Prostate gland (tissue), 2 donors: ENCODE measurements at regions not wholly inside any gene's neighbourhood (a gene's known extent, or its start where the extent isn't known, plus 50 kb on each side); places are given as distances from the start of the nearest gene placed in this dataset.

ENCODE experiments used
- DNase-seq: peaks from one replicate; pipeline ENCODE4 v3.0.0-alpha.2; 2019; ENCODE audit warnings: low spot score
- H3K27ac ChIP-seq, 2 donors: fragments of 200-600 bp; sonication (generic); 2 replicates each; pipeline ENCODE4 v1.5.1; 2017 to 2019
- H3K27me3 ChIP-seq: fragments of 200-600 bp; sonication (generic); replicated peaks from 2 replicates; pipeline ENCODE4 v1.5.1; 2019; ENCODE audit not compliant: insufficient read depth
- H3K36me3 ChIP-seq, 2 donors: fragments of 200-600 bp; sonication (generic); 1 replicate in 1 of 2; 2 replicates in 1 of 2; pipeline versions ENCODE4 v1.5.1 to v1.8.1; 2017 to 2019
- H3K4me1 ChIP-seq: fragments of 200-600 bp; sonication (generic); replicated peaks from 2 replicates; pipeline ENCODE4 v1.5.1; 2019
- H3K4me3 ChIP-seq, 2 donors: fragments of 200-600 bp; sonication (generic); 2 replicates each; pipeline ENCODE4 v1.5.1; 2017 to 2019
- H3K9me3 ChIP-seq: fragments of 200-600 bp; sonication (generic); 2 replicates; pipeline ENCODE4 v1.5.1; 2017
- CTCF ChIP-seq, 4 experiments: fragments of 200-600 bp in 2 of 4; fragments of 450-650 bp in 2 of 4; sonication (generic) in 2 of 4; IDR thresholded peaks; 1 replicate in 3 of 4; 2 replicates in 1 of 4; pipeline ENCODE4 v1.5.1; 2016 to 2019; ENCODE audit warnings: antibody characterized with exemption in 4 of 4, mild to moderate bottlenecking in 2 of 4, moderate library complexity in 2 of 4
- POLR2A ChIP-seq: fragments of 450-650 bp; IDR thresholded peaks from one replicate; pipeline ENCODE4 v1.6.1; 2016; ENCODE audit warnings: antibody characterized with exemption, mild to moderate bottlenecking
- POLR2AphosphoS5 ChIP-seq: sonication (generic); formaldehyde crosslinking; IDR thresholded peaks from one replicate; pipeline ENCODE4 v1.6.1; 2017; ENCODE audit warnings: antibody characterized with exemption
- WGBS: methylation state at CpG from one replicate; pipeline ENCODE4 v1.1.5; 2018; 5-methylcytosine and 5-hydroxymethylcytosine counted together
- intact Hi-C: fragments of 100-400 bp; cut with DNase I; formaldehyde crosslinking; loops from one replicate; pipeline ENCODE4 v1.14.2; 2022

DNA sequence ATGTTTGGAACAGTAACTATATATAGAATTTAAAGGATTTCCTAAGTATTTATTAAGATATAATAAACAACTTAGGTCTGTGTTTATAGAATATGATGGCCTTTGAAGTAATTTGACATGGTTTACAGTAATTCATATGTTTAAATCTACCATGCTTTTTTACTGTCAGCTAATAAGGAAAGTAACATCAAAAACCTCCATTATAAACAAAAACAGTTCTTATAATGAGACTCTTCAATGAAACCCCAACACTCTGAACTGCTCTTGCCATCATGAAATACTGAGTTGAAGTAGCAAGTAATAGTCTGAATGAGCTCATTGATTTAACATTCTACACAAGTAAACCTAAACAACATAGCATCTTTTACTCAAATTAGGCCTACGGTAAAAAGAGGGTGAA is 1236.5 kb downstream of the FSTL5 start:
- no peaks in the 10 kb centered on the region for H3K27me3 ChIP-seq
- no peaks in the 10 kb centered on the region for H3K36me3 ChIP-seq
- TF ChIP-seq CTCF (IDR thresholded peaks at IDR 0.05) (no peak), POLR2AphosphoS5 (no peak), POLR2A (no peak)
- intact Hi-C loops, result no loop called here
- no peak overlapping the region for H3K4me3 ChIP-seq
- H3K9me3 ChIP-seq, result no peaks in the 10 kb centered on the region
- H3K4me1 ChIP-seq, result no peaks in the 10 kb centered on the region
- DNase-seq, result no peak
- no peak overlapping the region for H3K27ac ChIP-seq
- WGBS, result 84% methylated on average over 1 of the region's 1 CpG

- TF ChIP-seq POLR2A (no peak), CTCF (IDR thresholded peaks at IDR 0.05) (no peak), POLR2AphosphoS5 (no peak)
- no peak overlapping the region for H3K27ac ChIP-seq
- 77% methylated on average over 3 of the region's 3 CpGs for WGBS
- no peaks in the 10 kb centered on the region for H3K4me1 ChIP-seq
- H3K27me3 ChIP-seq, result no peaks in the 10 kb centered on the region
- intact Hi-C loops, result no loop called here
- H3K9me3 ChIP-seq, result no peaks in the 10 kb centered on the region
- H3K4me3 ChIP-seq, result no peak overlapping the region
- no peak for DNase-seq
- no peaks in the 10 kb centered on the region for H3K36me3 ChIP-seq
These were observed 1235.3 kb downstream of the FSTL5 start for GRCh38 chr4:160928482-160928881.

DNA sequence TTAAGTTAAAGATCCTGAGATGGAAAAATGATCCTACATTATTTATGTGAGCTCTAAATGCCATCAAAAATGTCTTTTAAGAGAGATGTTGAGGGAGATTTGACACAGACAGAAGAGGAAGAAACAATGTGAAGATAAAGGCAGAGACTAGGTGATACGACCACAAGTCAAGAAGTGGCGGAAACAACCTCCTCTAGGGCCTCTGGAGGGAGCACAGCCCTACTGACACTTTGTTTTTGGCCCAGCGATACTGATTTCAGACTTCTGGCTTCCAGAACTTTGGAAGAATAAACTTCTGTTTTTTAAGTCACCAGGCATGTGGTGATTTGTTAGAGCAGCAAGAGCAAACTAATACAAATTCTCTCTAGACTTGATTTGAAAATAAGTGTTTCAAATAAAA is 1216.1 kb downstream of the FSTL5 start:
- intact Hi-C loops, result no loop called here
- Histone ChIP-seq H3K9me3 (no peaks in the 10 kb centered on the region), H3K4me3 (no peak overlapping the region), H3K36me3 (no peaks in the 10 kb centered on the region), H3K27me3 (no peaks in the 10 kb centered on the region), H3K4me1 (no peaks in the 10 kb centered on the region), H3K27ac (no peak overlapping the region)
- DNase-seq, result no peak
- TF ChIP-seq POLR2A (no peak), CTCF (IDR thresholded peaks at IDR 0.05) (no peak), POLR2AphosphoS5 (no peak)
- 72% methylated on average over 3 of the region's 3 CpGs for WGBS

DNA sequence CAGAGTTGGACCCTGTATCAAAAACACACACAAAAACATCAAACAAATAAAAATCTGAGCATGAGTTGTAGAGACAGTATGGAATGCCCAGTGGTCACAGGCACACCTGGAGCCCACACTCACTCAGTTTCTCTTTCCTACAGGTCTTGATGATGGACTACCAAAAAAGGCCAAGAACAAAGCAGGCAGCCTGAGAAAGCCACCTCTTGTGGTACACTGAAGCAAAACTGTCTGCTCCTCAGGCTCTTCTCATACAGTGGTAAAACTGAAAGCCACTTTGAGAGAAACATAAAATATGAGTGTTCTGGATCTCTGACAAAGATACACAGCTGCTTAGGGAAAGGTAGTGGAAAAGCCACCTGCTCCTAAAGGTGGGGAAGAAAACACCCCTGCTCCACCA is 1206.9 kb downstream of the FSTL5 start:
- Histone ChIP-seq H3K27me3 (no peaks in the 10 kb centered on the region), H3K4me1 (no peaks in the 10 kb centered on the region), H3K27ac (no peak overlapping the region), H3K4me3 (no peak overlapping the region), H3K36me3 (no peaks in the 10 kb centered on the region), H3K9me3 (no peaks in the 10 kb centered on the region)
- no peak for TF ChIP-seq POLR2A
- no peak for TF ChIP-seq CTCF (IDR thresholded peaks at IDR 0.05)
- TF ChIP-seq POLR2AphosphoS5, result no peak
- intact Hi-C loops, result no loop called here
- DNase-seq, result no peak

- WGBS, result 38% methylated on average over 1 of the region's 1 CpG
These were observed 1193.9 kb downstream of the FSTL5 start for GRCh38 chr4:160969925-160970324.

More at GRCh38 chr4:160969925-160970324, 1193.9 kb downstream of the FSTL5 start:
- Histone ChIP-seq H3K36me3 (no peaks in the 10 kb centered on the region), H3K27ac (no peak overlapping the region), H3K27me3 (no peaks in the 10 kb centered on the region), H3K4me1 (no peaks in the 10 kb centered on the region), H3K4me3 (no peak overlapping the region), H3K9me3 (no peaks in the 10 kb centered on the region)
- no peak for TF ChIP-seq CTCF (IDR thresholded peaks at IDR 0.05)
- TF ChIP-seq POLR2A, result no peak
- no peak for TF ChIP-seq POLR2AphosphoS5
- no peak for DNase-seq
- intact Hi-C loops, result no loop called here
